T-cell (primary cell): ENCODE measurements at regions not wholly inside any gene's neighbourhood (a gene's known extent, or its start where the extent isn't known, plus 50 kb on each side); places are given as distances from the start of the nearest gene placed in this dataset.

Experiments
- ATAC-seq, 4 experiments: fragments of 200-7000 bp in 3 of 4; fragments of 150-1000 bp in 1 of 4; cut with Tn5 transposase; replicated peaks in 1 of 4; 1 replicate in 3 of 4; 2 replicates in 1 of 4; pipeline ENCODE4 v1.10.0; 2021; ENCODE audit warnings: moderate library complexity in 3 of 4, mild to moderate bottlenecking in 2 of 4, moderate number of reproducible peaks in 1 of 4
- CTCF ChIA-PET, 2 donors: fragments of 300-600 bp; sonication (Branson Sonifier 250); formaldehyde crosslinking; loops; one replicate each; lab custom pipeline; 2022; ENCODE audit warnings: antibody characterized with exemption in 2 of 2; lab: Charles Lee
- POLR2A ChIA-PET, 2 donors: fragments of 300-600 bp; sonication (Branson Sonifier 250); formaldehyde crosslinking; loops; one replicate each; lab custom pipeline; 2022; ENCODE audit warnings: antibody characterized with exemption in 2 of 2; lab: Charles Lee
- DNase-seq, 35 experiments: peaks; one replicate each; pipeline versions ENCODE4 v3.0.0 to v3.0.0-alpha.2; 2013 to 2023
- H3K27ac ChIP-seq: one replicate; pipeline ENCODE4 v1.5.1; 2013; ENCODE audit warnings: low read length
- H3K27me3 ChIP-seq, 2 experiments: replicated peaks in 1 of 2; 1 replicate in 1 of 2; 2 replicates in 1 of 2; pipeline versions ENCODE4 v1.6.1 to v1.7.0; 2013; ENCODE audit warnings: low read length in 1 of 2, mixed read lengths in 1 of 2; ENCODE audit not compliant: control insufficient read depth in 2 of 2, insufficient read depth in 2 of 2; ENCODE audit errors: extremely low read depth in 1 of 2
- H3K36me3 ChIP-seq, 2 donors: 1 replicate in 1 of 2; 2 replicates in 1 of 2; pipeline versions ENCODE4 v1.6.1 to v1.7.0; 2013; ENCODE audit warnings: low read length in 1 of 2; ENCODE audit not compliant: control insufficient read depth in 2 of 2, insufficient read depth in 1 of 2; ENCODE audit errors: extremely low read depth in 1 of 2
- H3K4me1 ChIP-seq, 2 experiments: 1 replicate in 1 of 2; 2 replicates in 1 of 2; pipeline versions ENCODE4 v1.6.1 to v1.7.0; 2013; ENCODE audit warnings: low read length in 2 of 2, mixed read lengths in 1 of 2; ENCODE audit not compliant: insufficient read depth in 2 of 2, control insufficient read depth in 1 of 2; ENCODE audit errors: extremely low read depth in 1 of 2
- H3K4me3 ChIP-seq, 2 donors: 1 replicate in 1 of 2; 2 replicates in 1 of 2; pipeline versions ENCODE4 v1.5.1 to v1.7.0; 2013; ENCODE audit warnings: mild to moderate bottlenecking in 2 of 2, low read length in 1 of 2, moderate library complexity in 1 of 2; ENCODE audit not compliant: control insufficient read depth in 1 of 2; ENCODE audit errors: extremely low read depth in 1 of 2
- H3K9me3 ChIP-seq: 2 replicates; pipeline ENCODE4 v1.7.0; 2013
- H3K27ac Mint-ChIP-seq, 2 donors: one replicate each; pipeline ENCODE4 v1.8.0; 2020 to 2021; ENCODE audit warnings: mild to moderate bottlenecking in 2 of 2, mixed read lengths in 2 of 2
- H3K27me3 Mint-ChIP-seq, 2 donors: one replicate each; pipeline ENCODE4 v1.8.0; 2021 to 2022; ENCODE audit warnings: mixed read lengths in 2 of 2
- H3K36me3 Mint-ChIP-seq: one replicate; pipeline ENCODE4 v1.8.0; 2021; ENCODE audit warnings: mixed read lengths
- H3K4me1 Mint-ChIP-seq, 3 donors: one replicate each; pipeline ENCODE4 v1.8.0; 2020 to 2022; ENCODE audit warnings: mixed read lengths in 3 of 3, mild to moderate bottlenecking in 1 of 3
- H3K4me3 Mint-ChIP-seq, 3 donors: one replicate each; pipeline ENCODE4 v1.8.0; 2020 to 2022; ENCODE audit warnings: mild to moderate bottlenecking in 3 of 3, mixed read lengths in 3 of 3, moderate library complexity in 3 of 3
- H3K9me3 Mint-ChIP-seq, 3 donors: one replicate each; pipeline ENCODE4 v1.8.0; 2020 to 2022; ENCODE audit warnings: mixed read lengths in 3 of 3
- WGBS: methylation state at CpG from one replicate; pipeline ENCODE4 v1.1.5; 2013; ENCODE audit warnings: missing lambda C conversion rate; ENCODE audit not compliant: insufficient coverage; 5-methylcytosine and 5-hydroxymethylcytosine counted together

DNA sequence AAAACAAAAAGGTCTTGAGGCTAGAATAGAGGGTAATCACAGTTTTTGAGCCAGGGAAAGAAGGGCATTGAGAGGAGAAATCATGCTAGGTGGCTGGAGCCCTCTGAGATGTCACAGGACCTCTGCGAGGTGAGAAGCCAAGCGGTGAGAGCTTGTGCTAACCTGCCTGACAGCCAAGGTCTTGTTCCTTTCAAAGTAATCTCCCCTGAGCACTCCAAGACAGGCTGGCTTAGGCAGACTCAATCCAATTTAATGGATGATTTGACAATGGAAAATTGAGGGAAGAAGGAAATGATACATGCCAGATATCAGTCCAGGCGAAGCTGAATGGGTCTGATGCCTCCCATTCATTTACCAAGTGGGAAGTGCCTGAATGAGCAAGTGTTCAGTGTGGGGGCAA lies 311.9 kb upstream of the PTBP2 start:
- ChIA-PET CTCF (no interaction called here), POLR2A (no interaction called here)
- 100% methylated on average over 2 of the region's 3 CpGs for WGBS
- no peaks in the 10 kb centered on the region for H3K9me3 ChIP-seq
- Mint-ChIP-seq H3K4me1 (no peaks in the 10 kb centered on the region), H3K27ac (no peak overlapping the region), H3K36me3 (no peaks in the 10 kb centered on the region), H3K9me3 (peaks cover 4 to 14% (median 7%) of the 10 kb centered on the region in 3 donors), H3K4me3 (no peak overlapping the region), H3K27me3 (no peaks in the 10 kb centered on the region)
- H3K36me3 ChIP-seq, result no peaks in the 10 kb centered on the region
- no peak overlapping the region for H3K4me3 ChIP-seq
- H3K27ac ChIP-seq, result no peak overlapping the region
- no peaks in the 10 kb centered on the region for H3K27me3 ChIP-seq
- ATAC-seq, result no peak
- no peaks in the 10 kb centered on the region for H3K4me1 ChIP-seq
- DNase-seq, result no peak

DNA sequence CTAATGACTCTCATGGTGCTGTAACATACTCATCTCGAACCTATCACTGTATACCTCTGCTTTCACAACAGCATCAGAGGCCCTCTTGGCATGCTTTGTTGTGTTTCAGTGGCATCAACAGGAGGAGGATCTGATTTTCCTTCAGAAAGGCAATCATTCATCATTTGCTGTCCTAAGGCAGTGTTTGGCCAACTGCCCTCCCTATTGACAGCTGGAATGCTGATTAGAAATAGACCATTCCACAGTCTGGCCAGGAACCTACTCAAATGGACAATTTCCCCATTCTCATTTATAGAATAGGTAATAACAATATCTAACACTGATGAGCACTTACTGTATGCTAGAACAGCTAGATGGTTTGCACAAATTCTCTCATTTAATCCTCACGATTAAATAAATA lies 310.6 kb upstream of the PTBP2 start:
- H3K4me3 ChIP-seq, result no peak overlapping the region
- DNase-seq (no peak), ATAC-seq (no peak)
- H3K27me3 ChIP-seq, result no peaks in the 10 kb centered on the region
- POLR2A ChIA-PET, result no interaction called here
- Mint-ChIP-seq H3K4me1 (no peaks in the 10 kb centered on the region), H3K27ac (no peak overlapping the region), H3K27me3 (no peaks in the 10 kb centered on the region), H3K9me3 (peaks cover 4 to 14% (median 7%) of the 10 kb centered on the region in 3 donors), H3K4me3 (no peak overlapping the region), H3K36me3 (no peaks in the 10 kb centered on the region)
- no peaks in the 10 kb centered on the region for H3K9me3 ChIP-seq
- WGBS, result no CpG with 5 or more reads among the region's 2 CpGs
- no peaks in the 10 kb centered on the region for H3K36me3 ChIP-seq
- no peaks in the 10 kb centered on the region for H3K4me1 ChIP-seq
- no peak overlapping the region for H3K27ac ChIP-seq
- CTCF ChIA-PET, result no interaction called here

GRCh38 chr1:96414598-96414997 lies 307.0 kb upstream of the PTBP2 start:
- no peaks in the 10 kb centered on the region for H3K27me3 ChIP-seq
- Mint-ChIP-seq H3K9me3 (peaks cover 3 to 6% (median 4%) of the 10 kb centered on the region in 3 donors), H3K36me3 (no peaks in the 10 kb centered on the region), H3K27me3 (no peaks in the 10 kb centered on the region), H3K4me1 (no peaks in the 10 kb centered on the region), H3K4me3 (no peak overlapping the region), H3K27ac (no peak overlapping the region)
- no peaks in the 10 kb centered on the region for H3K36me3 ChIP-seq
- no peak for DNase-seq
- H3K4me1 ChIP-seq, result no peaks in the 10 kb centered on the region
- no peak overlapping the region for H3K4me3 ChIP-seq
- WGBS, result 51% methylated on average over 4 of the region's 6 CpGs
- ChIA-PET POLR2A (no interaction called here), CTCF (no interaction called here)
- H3K9me3 ChIP-seq, result no peaks in the 10 kb centered on the region
- ATAC-seq, result no peak
- no peak overlapping the region for H3K27ac ChIP-seq

DNA sequence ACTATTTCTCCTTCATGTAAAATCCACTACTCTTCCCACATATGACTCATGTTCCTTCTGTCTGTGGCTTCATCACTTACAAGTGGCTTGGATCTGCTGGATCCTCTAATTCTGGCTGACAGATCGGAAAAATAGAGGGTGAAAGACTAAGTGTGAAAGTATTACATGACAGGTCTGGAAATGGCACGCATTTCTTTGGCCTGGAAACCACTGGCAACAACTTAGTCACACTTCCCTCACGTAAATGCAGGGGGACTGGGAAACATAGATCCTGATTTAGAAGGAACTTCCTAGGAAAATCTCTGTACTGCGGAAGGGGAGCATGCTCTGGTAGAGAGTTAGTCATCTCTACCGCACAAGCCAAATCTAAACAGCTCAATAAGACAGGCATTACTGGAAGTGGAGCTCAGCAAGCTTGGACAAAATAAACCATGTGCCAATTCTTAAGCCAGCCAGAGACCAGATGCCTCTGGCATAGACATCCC lies 305.4 kb upstream of the PTBP2 start:
- CTCF ChIA-PET, result no interaction called here
- Histone ChIP-seq H3K4me1 (no peaks in the 10 kb centered on the region), H3K4me3 (no peak overlapping the region), H3K27ac (no peak overlapping the region), H3K27me3 (no peaks in the 10 kb centered on the region), H3K9me3 (no peaks in the 10 kb centered on the region), H3K36me3 (no peaks in the 10 kb centered on the region)
- DNase-seq, result no peak
- Mint-ChIP-seq H3K4me1 (no peaks in the 10 kb centered on the region), H3K27ac (no peak overlapping the region), H3K36me3 (no peaks in the 10 kb centered on the region), H3K27me3 (no peaks in the 10 kb centered on the region), H3K9me3 (peaks cover 0 to 3% (median 3%) of the 10 kb centered on the region in 3 donors), H3K4me3 (no peak overlapping the region)
- POLR2A ChIA-PET, result no interaction called here
- WGBS, result no CpG with 5 or more reads among the region's 5 CpGs
- ATAC-seq, result no peak

- H3K27ac Mint-ChIP-seq, result no peak overlapping the region
Measured at GRCh38 chr1:96416701-96417444, 304.7 kb upstream of the PTBP2 start.

GRCh38 chr1:96418969-96419368 lies 302.6 kb upstream of the PTBP2 start:
- H3K27me3 Mint-ChIP-seq, result no peaks in the 10 kb centered on the region

More at GRCh38 chr1:96416701-96417444, 304.7 kb upstream of the PTBP2 start:
- H3K36me3 ChIP-seq, result no peaks in the 10 kb centered on the region
- ChIA-PET POLR2A (no interaction called here), CTCF (no interaction called here)
- H3K27ac ChIP-seq, result no peak overlapping the region
- H3K27me3 ChIP-seq, result no peaks in the 10 kb centered on the region
- Mint-ChIP-seq H3K4me3 (no peak overlapping the region), H3K27me3 (no peaks in the 10 kb centered on the region), H3K4me1 (no peaks in the 10 kb centered on the region), H3K36me3 (no peaks in the 10 kb centered on the region), H3K9me3 (peaks cover 0 to 3% (median 3%) of the 10 kb centered on the region in 3 donors)
- no peak overlapping the region for H3K4me3 ChIP-seq
- no peaks in the 10 kb centered on the region for H3K9me3 ChIP-seq
- no CpG with 5 or more reads among the region's 5 CpGs for WGBS
- ATAC-seq (no peak), DNase-seq (no peak)
- H3K4me1 ChIP-seq, result no peaks in the 10 kb centered on the region

More at GRCh38 chr1:96418969-96419368, 302.6 kb upstream of the PTBP2 start:
- Histone ChIP-seq H3K36me3 (no peaks in the 10 kb centered on the region), H3K4me3 (no peak overlapping the region), H3K27me3 (no peaks in the 10 kb centered on the region), H3K4me1 (no peaks in the 10 kb centered on the region), H3K27ac (no peak overlapping the region), H3K9me3 (no peaks in the 10 kb centered on the region)
- DNase-seq, result no peak
- no peak for ATAC-seq
- Mint-ChIP-seq H3K9me3 (peaks cover 0 to 3% (median 0%) of the 10 kb centered on the region in 3 donors), H3K27ac (no peak overlapping the region), H3K4me1 (no peaks in the 10 kb centered on the region), H3K4me3 (no peak overlapping the region), H3K36me3 (no peaks in the 10 kb centered on the region)
- no CpG with 5 or more reads among the region's 6 CpGs for WGBS
- CTCF ChIA-PET, result no interaction called here
- POLR2A ChIA-PET, result no interaction called here
